ENCODE measurements at regions not wholly inside any gene's neighbourhood (a gene's known extent, or its start where the extent isn't known, plus 50 kb on each side); places are given as distances from the start of the nearest gene placed in this dataset.

GRCh38 chr12:107992029-107992428 lies 137.1 kb upstream of the WSCD2 start:
- TF ChIP-seq CTCF (IDR thresholded peaks at IDR 0.05; ENCODE audit: control extremely low read depth, extremely low read depth, low read depth, missing control alignments) = no peak
- POLR2A ChIA-PET = no interaction called here
- DNase-seq (ENCODE audit: extremely low spot score) = no peak
- CTCF ChIA-PET = interaction anchor here (0.9 to 5.9 kb wide), 11 partner anchors 9 to 1398 kb away, joined by 3 to 46 read pairs (median 5); no protein-coding TSS in a partner anchor

- POLR2A ChIA-PET = no interaction called here
- CTCF ChIA-PET = interaction anchor here (0.7 to 5.9 kb wide), 10 partner anchors 9 to 506 kb away, joined by 3 to 46 read pairs (median 6); no protein-coding TSS in a partner anchor
- peak; percentile 38 for TF ChIP-seq CTCF (IDR thresholded peaks at IDR 0.05; ENCODE audit: control extremely low read depth, extremely low read depth, low read depth, missing control alignments)
Measured at GRCh38 chr12:107992870-107993451, 136.1 kb upstream of the WSCD2 start.

GRCh38 chr12:107998863-107999262 lies 130.2 kb upstream of the WSCD2 start:
- no peak for DNase-seq (ENCODE audit: extremely low spot score)
- ChIA-PET POLR2A (no interaction called here), CTCF (no interaction called here)
- TF ChIP-seq CTCF (IDR thresholded peaks at IDR 0.05; ENCODE audit: control extremely low read depth, extremely low read depth, low read depth, missing control alignments) = no peak

More at GRCh38 chr12:107992870-107993451, 136.1 kb upstream of the WSCD2 start:
- DNase-seq (ENCODE audit: extremely low spot score) = peak; percentile 10

GRCh38 chr12:108000111-108000510 lies 129.0 kb upstream of the WSCD2 start:
- POLR2A ChIA-PET = no interaction called here
- DNase-seq (ENCODE audit: extremely low spot score) = no peak
- CTCF ChIA-PET = interaction anchor here (1.1 to 2.4 kb wide), 2 partner anchors 10 to 513 kb away, joined by 3 to 13 read pairs; no protein-coding TSS in a partner anchor
- TF ChIP-seq CTCF (IDR thresholded peaks at IDR 0.05; ENCODE audit: control extremely low read depth, extremely low read depth, low read depth, missing control alignments) = no peak

- TF ChIP-seq CTCF (IDR thresholded peaks at IDR 0.05; ENCODE audit: control extremely low read depth, extremely low read depth, low read depth, missing control alignments) = no peak
- DNase-seq (ENCODE audit: extremely low spot score) = no peak
- ChIA-PET CTCF (interaction anchor here (2.2 kb wide), 1 partner anchor 11 kb away, joined by 6 read pairs; no protein-coding TSS in a partner anchor), POLR2A (no interaction called here)
Measured at GRCh38 chr12:108004319-108004718, 124.8 kb upstream of the WSCD2 start.

- ChIA-PET CTCF (no interaction called here), POLR2A (no interaction called here)
- no peak for DNase-seq (ENCODE audit: extremely low spot score)
- no peak for TF ChIP-seq CTCF (IDR thresholded peaks at IDR 0.05; ENCODE audit: control extremely low read depth, extremely low read depth, low read depth, missing control alignments)
Measured at GRCh38 chr12:108008163-108008905, 120.8 kb upstream of the WSCD2 start.

All from GM10248 (cell line).